Stimulated activated effector memory CD8-positive, alpha-beta T cell treated with anti-CD3 and anti-CD28 coated beads, Interleukin-12 subunit alpha, Interleukin-12 subunit beta, amount 100 ng/mL, for 72 hours (primary cell): ENCODE measurements at regions not wholly inside any gene's neighbourhood (a gene's known extent, or its start where the extent isn't known, plus 50 kb on each side); places are given as distances from the start of the nearest gene placed in this dataset.

Experiments used
- ATAC-seq: fragments of 150-1000 bp; cut with Tn5 transposase; 2 replicates; pipeline ENCODE4 v1.10.0; 2021
- DNase-seq, 2 donors: peaks; one replicate each; pipeline ENCODE4 v3.0.0; 2021 to 2022; ENCODE audit warnings: low spot score in 2 of 2
- H3K27ac Mint-ChIP-seq: one replicate; pipeline ENCODE4 v1.8.0; 2022; ENCODE audit warnings: mild to moderate bottlenecking, mixed read lengths
- H3K36me3 Mint-ChIP-seq: one replicate; pipeline ENCODE4 v1.8.0; 2022; ENCODE audit warnings: mild to moderate bottlenecking, mixed read lengths
- H3K4me1 Mint-ChIP-seq: one replicate; pipeline ENCODE4 v1.8.0; 2022; ENCODE audit warnings: mixed read lengths
- H3K4me3 Mint-ChIP-seq: one replicate; pipeline ENCODE4 v1.8.0; 2022; ENCODE audit warnings: mild to moderate bottlenecking, mixed read lengths
- H3K9me3 Mint-ChIP-seq: one replicate; pipeline ENCODE4 v1.8.0; 2022; ENCODE audit warnings: mixed read lengths

DNA sequence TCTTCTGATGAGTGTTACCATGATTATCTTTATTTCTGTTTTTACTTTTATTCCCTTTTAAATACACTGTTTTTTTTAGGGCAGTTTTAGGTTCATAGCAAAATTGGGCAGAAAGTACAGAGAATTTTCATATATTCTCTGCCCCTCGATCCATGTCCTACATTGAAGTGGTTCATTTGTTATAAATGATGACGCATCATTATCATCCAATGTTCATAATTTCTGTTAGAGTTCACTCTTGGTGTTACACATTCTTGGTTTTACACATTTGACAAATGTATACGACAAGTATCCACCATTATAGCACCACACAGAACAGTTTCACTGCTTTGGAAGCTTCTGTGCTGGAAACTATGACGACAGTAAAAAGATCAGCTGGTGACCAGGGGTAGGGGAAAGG lies 578.1 kb upstream of the AADAT start:
- no peak overlapping the region for H3K27ac Mint-ChIP-seq
- no peak for DNase-seq
- H3K4me1 Mint-ChIP-seq, result no peaks in the 10 kb centered on the region
- no peak overlapping the region for H3K4me3 Mint-ChIP-seq
- ATAC-seq, result no peak
- H3K36me3 Mint-ChIP-seq, result no peaks in the 10 kb centered on the region
- peaks cover 18% of the 10 kb centered on the region for H3K9me3 Mint-ChIP-seq

DNA sequence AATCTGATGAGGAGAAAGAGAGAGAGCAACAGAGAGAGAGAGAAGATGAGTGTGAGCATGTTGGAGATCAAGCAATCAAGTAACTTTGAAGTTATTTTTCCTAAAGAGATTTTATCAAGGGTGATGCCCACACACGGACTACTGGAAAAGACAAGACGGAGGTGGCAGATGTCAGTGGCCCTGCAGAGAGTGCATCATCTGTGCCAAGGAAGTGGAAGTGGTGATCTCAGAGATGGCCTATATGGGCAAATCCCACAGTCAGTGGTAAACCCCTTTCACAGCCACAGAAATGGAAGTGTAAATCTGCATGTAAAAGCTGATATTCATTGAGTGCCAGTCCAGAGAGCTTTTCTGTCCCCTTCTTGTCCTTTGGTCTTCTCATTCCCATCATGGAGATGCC lies 577.2 kb upstream of the AADAT start:
- peaks cover 18% of the 10 kb centered on the region for H3K9me3 Mint-ChIP-seq
- no peak overlapping the region for H3K27ac Mint-ChIP-seq
- DNase-seq (no peak), ATAC-seq (no peak)
- no peak overlapping the region for H3K4me3 Mint-ChIP-seq
- H3K36me3 Mint-ChIP-seq, result no peaks in the 10 kb centered on the region
- no peaks in the 10 kb centered on the region for H3K4me1 Mint-ChIP-seq

DNA sequence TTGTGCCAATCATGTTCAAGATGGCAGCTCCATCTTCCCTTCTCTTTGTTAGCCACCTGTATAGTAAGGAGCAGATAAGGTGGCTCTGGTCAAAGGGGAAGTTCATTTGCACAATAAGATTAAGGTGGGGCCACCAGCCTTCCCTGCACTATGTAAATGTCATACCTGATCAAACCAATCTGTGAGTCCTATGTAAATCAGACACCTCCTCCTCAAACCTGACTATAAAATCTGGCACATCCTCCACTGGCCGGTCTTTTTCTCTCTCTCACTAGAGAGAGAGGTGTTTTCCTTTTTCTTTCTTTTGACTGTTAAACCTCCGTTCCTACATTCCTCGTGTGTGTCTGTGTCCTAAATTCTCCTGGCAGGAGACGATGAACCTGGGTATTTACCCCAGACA lies 572.5 kb upstream of the AADAT start:
- Mint-ChIP-seq H3K27ac (no peak overlapping the region), H3K36me3 (no peaks in the 10 kb centered on the region), H3K9me3 (peaks cover 11% of the 10 kb centered on the region), H3K4me3 (no peak overlapping the region), H3K4me1 (no peaks in the 10 kb centered on the region)
- DNase-seq (no peak), ATAC-seq (no peak)

DNA sequence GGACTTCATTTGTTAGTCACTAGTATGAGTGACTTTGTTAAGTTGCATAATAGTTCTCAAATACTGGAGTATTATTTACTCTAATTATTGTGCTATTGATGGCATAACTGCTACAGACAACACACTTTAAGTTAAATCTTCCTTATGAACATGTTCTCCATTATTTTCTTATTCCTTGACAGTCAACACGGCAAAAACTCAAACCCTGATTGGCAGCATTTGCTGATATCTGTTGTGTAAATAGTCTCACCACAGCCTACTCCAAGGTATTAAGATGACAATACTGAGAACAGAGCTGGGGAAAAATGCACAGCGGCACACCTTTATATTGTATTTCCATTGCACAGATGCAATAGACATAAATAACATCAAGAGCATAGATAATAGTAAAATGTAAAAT lies 568.0 kb upstream of the AADAT start:
- H3K36me3 Mint-ChIP-seq, result no peaks in the 10 kb centered on the region
- ATAC-seq, result no peak
- no peak overlapping the region for H3K4me3 Mint-ChIP-seq
- peaks cover 3% of the 10 kb centered on the region for H3K9me3 Mint-ChIP-seq
- H3K27ac Mint-ChIP-seq, result no peak overlapping the region
- DNase-seq, result no peak
- no peaks in the 10 kb centered on the region for H3K4me1 Mint-ChIP-seq

DNA sequence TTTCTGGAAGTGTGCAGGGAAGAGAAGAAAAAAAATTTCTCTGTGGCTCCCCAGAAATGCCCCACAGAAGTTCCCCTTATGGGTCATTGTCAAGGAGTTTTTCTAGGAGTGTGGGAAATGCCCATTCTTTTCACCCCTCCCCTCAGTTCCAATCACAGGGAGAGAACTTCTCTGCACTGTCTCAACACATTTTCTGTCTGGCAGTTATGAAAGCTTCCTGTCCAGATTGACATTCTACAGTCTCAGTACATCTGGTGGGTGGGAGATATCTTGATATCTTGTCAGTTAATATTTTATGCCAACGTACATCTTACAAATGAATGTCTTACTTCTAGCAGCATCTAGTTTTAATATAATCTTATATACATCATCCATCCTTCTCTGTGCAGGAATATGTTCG lies 566.8 kb upstream of the AADAT start:
- no peak overlapping the region for H3K4me3 Mint-ChIP-seq
- ATAC-seq, result no peak
- H3K4me1 Mint-ChIP-seq, result no peaks in the 10 kb centered on the region
- no peak overlapping the region for H3K27ac Mint-ChIP-seq
- no peak for DNase-seq
- no peaks in the 10 kb centered on the region for H3K9me3 Mint-ChIP-seq
- no peaks in the 10 kb centered on the region for H3K36me3 Mint-ChIP-seq

DNA sequence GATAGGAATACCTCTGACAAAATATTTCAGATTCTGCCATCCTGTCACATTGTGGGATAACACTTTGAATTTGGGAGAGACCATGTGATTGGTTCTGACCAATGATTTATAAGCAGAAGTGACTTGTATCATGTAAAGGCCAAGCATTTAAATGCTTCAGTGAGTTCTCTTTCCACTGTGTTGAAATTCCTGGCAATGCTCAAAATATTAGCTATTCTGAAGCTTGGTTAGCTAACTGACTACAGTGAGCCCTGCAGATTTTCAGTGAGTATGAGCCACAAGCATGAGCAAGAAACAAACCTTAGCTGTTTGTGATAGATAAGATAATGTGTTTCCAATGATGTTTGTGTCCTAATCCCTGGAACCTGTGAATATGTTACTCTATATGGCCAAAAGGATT lies 562.8 kb upstream of the AADAT start:
- Mint-ChIP-seq H3K9me3 (no peaks in the 10 kb centered on the region), H3K4me1 (no peaks in the 10 kb centered on the region), H3K4me3 (no peak overlapping the region), H3K27ac (no peak overlapping the region), H3K36me3 (no peaks in the 10 kb centered on the region)
- no peak for ATAC-seq
- DNase-seq, result no peak

DNA sequence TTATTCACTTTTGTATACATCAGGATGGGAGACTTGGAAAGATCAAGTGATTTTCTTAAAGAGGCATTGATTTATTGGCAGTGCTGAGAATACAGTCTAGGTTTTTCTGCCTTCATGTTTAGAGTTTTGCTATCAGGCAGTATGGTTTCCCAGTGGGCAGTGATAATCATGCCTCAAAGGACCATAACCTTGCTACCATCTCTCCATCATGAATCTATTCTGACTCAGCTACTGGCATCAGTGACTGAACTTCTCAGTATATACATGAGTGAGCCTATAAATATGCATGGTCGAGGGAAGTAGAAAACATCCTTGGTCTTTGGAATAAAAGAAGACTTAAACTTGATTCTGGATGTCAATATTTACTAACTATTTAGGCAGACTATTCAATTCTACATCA lies 562.0 kb upstream of the AADAT start:
- no peaks in the 10 kb centered on the region for H3K4me1 Mint-ChIP-seq
- no peak for DNase-seq
- no peak overlapping the region for H3K4me3 Mint-ChIP-seq
- ATAC-seq, result no peak
- no peaks in the 10 kb centered on the region for H3K9me3 Mint-ChIP-seq
- no peak overlapping the region for H3K27ac Mint-ChIP-seq
- no peaks in the 10 kb centered on the region for H3K36me3 Mint-ChIP-seq

DNA sequence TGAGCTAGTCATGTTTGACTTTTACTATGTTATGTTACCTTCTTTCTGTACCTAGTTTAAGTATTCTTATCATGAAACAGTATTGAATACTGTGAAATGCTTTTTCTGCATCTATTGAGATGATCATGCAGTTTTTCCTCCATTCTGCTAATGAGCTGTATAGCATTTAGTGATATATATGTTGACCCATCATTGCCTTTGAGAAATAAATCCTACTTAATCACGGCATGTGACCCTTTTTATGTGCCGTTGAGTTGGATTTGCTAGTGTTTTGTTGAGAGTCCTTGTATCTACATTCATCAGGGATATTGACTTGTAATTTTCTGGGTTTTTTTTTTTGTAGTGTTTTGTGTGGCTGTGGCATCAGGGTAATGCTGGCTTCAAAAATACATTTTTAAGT lies 537.7 kb upstream of the AADAT start:
- DNase-seq, result no peak
- no peak for ATAC-seq
- no peak overlapping the region for H3K27ac Mint-ChIP-seq
- H3K36me3 Mint-ChIP-seq, result no peaks in the 10 kb centered on the region
- H3K4me1 Mint-ChIP-seq, result no peaks in the 10 kb centered on the region
- H3K9me3 Mint-ChIP-seq, result peaks cover 27% of the 10 kb centered on the region
- H3K4me3 Mint-ChIP-seq, result no peak overlapping the region

DNA sequence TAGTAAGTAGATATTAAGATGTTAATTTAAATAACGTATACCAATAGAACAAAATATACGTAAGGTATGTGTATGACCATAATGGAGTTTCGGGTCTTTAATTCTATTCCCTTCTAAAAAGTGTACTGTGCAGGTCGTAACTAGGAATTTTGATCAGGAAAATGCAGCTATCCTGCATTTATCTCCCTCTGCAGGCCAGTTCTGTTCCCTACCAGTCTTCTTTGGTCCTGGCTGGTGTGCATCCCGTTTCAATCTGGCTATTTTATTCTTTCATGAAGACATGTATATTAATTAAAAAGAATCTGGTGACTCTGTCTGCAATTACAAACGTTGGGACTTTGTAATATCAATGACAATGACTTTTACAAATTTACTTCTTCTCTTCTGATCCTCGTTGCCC lies 534.1 kb upstream of the AADAT start:
- Mint-ChIP-seq H3K27ac (no peak overlapping the region), H3K9me3 (peaks cover 9% of the 10 kb centered on the region), H3K36me3 (no peaks in the 10 kb centered on the region), H3K4me3 (no peak overlapping the region), H3K4me1 (no peaks in the 10 kb centered on the region)
- ATAC-seq, result no peak
- DNase-seq, result no peak

DNA sequence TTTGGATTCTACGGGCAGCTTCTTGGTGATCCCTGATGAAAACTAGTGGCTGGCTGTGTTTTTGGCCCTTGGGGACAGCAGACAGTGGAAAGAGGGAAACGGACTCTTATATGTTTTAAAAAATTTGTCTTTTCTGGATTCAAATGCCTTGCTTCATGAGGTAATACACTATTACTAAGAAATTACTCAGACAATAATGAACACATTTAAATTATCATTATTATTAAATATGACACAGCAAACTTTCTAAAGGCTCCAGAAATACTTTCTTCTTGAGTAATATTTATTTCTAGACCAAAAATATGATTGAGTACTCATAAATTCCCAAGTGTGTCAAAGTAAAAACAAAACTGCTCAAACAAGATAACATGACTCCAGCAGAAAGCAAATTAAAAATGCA lies 520.7 kb upstream of the AADAT start:
- no peak for ATAC-seq
- H3K27ac Mint-ChIP-seq, result no peak overlapping the region
- H3K4me3 Mint-ChIP-seq, result no peak overlapping the region
- DNase-seq, result no peak
- H3K9me3 Mint-ChIP-seq, result peaks cover 16% of the 10 kb centered on the region
- no peaks in the 10 kb centered on the region for H3K36me3 Mint-ChIP-seq
- H3K4me1 Mint-ChIP-seq, result no peaks in the 10 kb centered on the region

DNA sequence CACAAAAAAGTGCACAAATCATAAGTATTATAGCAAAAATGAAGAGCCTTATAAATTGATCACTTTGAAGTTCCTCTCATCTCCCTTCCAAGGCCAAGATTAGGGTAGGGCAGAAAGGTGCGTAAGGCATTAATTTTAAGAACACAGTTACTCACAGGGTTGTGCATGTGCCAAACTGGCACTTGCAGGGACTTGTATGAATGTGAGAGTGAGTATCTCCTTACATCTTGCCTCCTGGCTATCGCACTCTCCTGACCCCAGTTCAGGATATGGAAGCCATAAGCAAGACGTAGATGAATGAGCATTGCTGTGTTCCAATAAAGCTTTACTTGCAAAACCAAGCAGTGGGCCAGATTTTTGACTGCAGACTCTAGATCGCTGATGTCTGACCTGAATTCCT lies 510.1 kb upstream of the AADAT start:
- H3K9me3 Mint-ChIP-seq, result peaks cover 9% of the 10 kb centered on the region
- no peak for DNase-seq
- H3K4me3 Mint-ChIP-seq, result no peak overlapping the region
- no peaks in the 10 kb centered on the region for H3K36me3 Mint-ChIP-seq
- no peaks in the 10 kb centered on the region for H3K4me1 Mint-ChIP-seq
- ATAC-seq, result no peak
- no peak overlapping the region for H3K27ac Mint-ChIP-seq

DNA sequence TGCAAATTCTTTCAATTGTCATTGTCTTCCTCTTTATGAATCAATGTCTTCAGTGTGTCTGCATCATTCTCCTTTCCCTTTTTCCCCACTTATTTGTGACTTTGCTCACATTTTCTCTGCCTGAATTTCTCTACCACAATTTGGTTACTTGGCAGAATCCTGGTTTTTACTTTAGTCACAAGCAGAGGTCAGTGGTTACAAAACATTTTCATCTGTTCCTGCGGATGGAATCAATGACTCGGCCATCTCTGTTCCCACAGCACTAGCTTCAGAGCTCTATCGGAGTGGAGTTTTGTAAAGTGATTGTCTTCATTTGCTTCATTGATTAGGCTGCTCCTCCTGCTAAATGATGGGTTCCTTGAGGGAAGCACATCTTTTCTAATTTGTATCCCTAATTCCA lies 501.3 kb upstream of the AADAT start:
- ATAC-seq (no peak), DNase-seq (no peak)
- H3K27ac Mint-ChIP-seq, result no peak overlapping the region
- H3K9me3 Mint-ChIP-seq, result peaks cover 20% of the 10 kb centered on the region
- no peaks in the 10 kb centered on the region for H3K36me3 Mint-ChIP-seq
- no peaks in the 10 kb centered on the region for H3K4me1 Mint-ChIP-seq
- H3K4me3 Mint-ChIP-seq, result no peak overlapping the region

DNA sequence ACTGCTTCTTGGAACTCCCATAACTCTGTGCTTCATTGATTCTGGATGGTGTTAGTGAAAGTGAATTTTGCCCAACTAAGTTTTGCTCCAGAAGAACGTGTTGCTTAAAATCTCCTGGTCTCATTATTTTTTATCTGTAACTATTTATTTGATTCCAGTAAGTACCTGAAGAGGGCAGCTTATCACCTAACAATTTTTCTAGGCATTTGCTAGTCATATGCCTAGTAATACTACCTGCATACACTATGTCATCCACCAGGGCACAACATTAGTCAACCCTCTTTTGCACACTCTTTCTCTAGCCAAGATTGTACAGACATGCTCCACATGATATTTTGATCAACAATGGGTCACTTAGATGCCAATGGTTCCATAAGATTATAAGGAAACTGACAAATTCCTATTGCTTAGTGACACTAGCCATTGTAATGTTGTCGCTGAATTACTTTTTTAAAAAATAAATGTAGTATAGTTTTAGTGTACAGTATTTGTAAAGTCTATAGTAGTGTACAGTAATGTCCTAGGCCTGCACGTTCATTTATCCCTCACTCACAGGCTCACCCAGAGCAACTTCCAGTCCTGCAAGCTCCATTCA lies 499.9 kb upstream of the AADAT start:
- Mint-ChIP-seq H3K36me3 (no peaks in the 10 kb centered on the region), H3K4me3 (no peak overlapping the region), H3K4me1 (no peaks in the 10 kb centered on the region), H3K9me3 (peaks cover 20% of the 10 kb centered on the region), H3K27ac (no peak overlapping the region)
- no peak for ATAC-seq
- DNase-seq, result no peak

DNA sequence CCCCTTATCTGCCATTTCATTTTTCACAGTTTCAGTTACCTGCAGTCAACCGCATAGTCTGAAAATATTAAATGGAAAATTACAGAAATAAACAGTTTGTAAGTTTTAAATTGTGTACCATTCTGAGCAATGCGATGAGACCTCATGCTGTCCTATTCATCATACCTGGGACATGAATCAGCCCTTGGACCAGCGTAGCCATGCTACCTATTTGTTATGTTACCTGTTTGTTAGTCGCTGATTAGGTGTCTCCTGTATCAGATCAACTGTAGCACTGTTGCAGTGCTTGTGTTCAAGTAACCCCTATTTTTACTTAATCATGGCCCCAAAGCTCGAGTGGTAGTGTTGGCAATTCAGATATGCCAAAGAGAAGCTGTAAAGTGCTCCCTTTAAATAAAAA lies 492.2 kb upstream of the AADAT start:
- ATAC-seq (no peak), DNase-seq (no peak)
- Mint-ChIP-seq H3K9me3 (peaks cover 22% of the 10 kb centered on the region), H3K36me3 (no peaks in the 10 kb centered on the region), H3K4me1 (no peaks in the 10 kb centered on the region), H3K4me3 (no peak overlapping the region), H3K27ac (no peak overlapping the region)

DNA sequence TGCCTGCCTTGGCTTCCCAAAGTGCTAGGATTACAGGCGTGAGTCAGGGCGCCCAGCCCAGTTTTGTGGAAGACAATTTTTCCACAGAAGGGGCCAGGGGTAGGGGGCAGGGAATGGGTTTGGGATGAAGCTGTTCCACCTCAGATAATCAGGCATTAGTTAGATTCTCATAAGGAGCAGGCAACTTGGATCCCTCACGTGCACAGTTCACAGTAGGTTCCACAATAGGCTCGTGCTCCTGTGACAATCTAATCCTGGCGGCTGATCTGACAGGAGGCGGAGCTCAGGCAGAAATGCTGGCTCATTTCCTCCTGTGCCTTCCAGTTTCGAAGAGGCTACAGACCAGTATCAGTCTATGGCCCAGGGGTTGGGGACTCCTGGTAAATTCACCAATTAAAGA lies 491.6 kb upstream of the AADAT start:
- Mint-ChIP-seq H3K4me1 (no peaks in the 10 kb centered on the region), H3K36me3 (no peaks in the 10 kb centered on the region), H3K4me3 (no peak overlapping the region), H3K27ac (no peak overlapping the region), H3K9me3 (peaks cover 23% of the 10 kb centered on the region)
- DNase-seq (no peak), ATAC-seq (no peak)

DNA sequence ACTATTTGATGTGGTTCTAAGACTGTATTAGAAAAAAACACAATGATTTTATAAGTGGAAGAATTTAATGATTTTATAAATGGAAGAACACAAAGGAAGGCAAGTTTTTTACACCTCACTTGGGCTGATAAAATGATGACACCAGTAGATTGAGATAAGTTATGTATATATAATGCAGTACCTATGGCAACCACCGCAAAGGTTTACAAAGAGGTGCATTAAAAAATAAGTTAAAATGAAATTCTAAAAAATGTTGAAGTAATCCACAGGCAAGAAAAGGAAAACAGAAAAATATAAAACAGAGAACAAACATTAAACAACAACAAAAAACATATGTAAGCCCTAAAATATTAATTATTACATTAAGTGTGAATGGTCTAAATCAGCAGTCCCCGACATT lies 490.9 kb upstream of the AADAT start:
- no peak for DNase-seq
- H3K36me3 Mint-ChIP-seq, result no peaks in the 10 kb centered on the region

DNA sequence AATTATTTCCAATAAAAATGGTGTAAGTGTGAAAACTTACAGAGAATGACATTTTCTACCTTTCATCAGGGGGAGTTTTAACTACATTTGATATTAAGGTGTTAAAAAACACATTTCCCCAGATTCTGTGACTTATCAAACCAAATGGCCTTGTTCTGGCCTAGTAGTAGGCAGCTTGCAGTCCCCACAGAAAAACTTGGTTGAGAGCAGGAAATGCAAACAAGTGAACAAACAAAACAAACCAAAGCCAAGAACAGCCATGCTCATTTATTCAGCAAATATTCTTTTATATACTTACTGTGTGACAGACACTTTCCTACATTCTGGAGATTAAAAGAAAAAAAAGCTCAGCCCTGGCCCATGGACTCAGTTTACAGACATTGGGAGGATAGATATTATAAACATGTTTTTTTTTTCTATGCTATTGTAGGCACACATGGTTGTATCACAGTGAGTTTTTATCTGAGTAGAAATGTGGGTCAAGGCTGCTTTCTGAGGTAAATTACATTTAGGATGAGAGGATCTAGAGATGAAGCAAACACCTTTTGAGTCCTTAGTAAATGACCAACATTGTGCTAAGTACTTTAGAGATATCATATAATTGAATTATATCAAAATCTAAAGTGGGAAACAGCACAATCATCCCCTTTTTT lies 449.2 kb upstream of the AADAT start:
- ATAC-seq (no peak), DNase-seq (no peak)
- peaks cover 19% of the 10 kb centered on the region for H3K9me3 Mint-ChIP-seq
- no peaks in the 10 kb centered on the region for H3K4me1 Mint-ChIP-seq
- no peak overlapping the region for H3K4me3 Mint-ChIP-seq
- H3K27ac Mint-ChIP-seq, result no peak overlapping the region
- no peaks in the 10 kb centered on the region for H3K36me3 Mint-ChIP-seq

More for the DNA sequence above, 490.9 kb upstream of the AADAT start:
- H3K4me1 Mint-ChIP-seq, result no peaks in the 10 kb centered on the region
- no peak overlapping the region for H3K4me3 Mint-ChIP-seq
- no peak overlapping the region for H3K27ac Mint-ChIP-seq
- ATAC-seq, result no peak
- H3K9me3 Mint-ChIP-seq, result peaks cover 23% of the 10 kb centered on the region
